ENCODE measurements at regions not wholly inside any gene's neighbourhood (a gene's known extent, or its start where the extent isn't known, plus 50 kb on each side); places are given as distances from the start of the nearest gene placed in this dataset.
A peak's percentile ranks its signal among the peaks of the same experiment; 100 is the strongest.

- no peak for FAIRE-seq
- H4K5ac ChIP-seq (ENCODE audit: insufficient read length, low read depth, low read length), result no peak overlapping the region
- H3K18ac ChIP-seq (ENCODE audit: extremely low read depth, low read length), result no peak overlapping the region
- H3K9me3 ChIP-seq (ENCODE audit: insufficient read depth in 2 of 2, low read depth in 1 of 2, low read length in 1 of 2), result no peaks in the 10 kb centered on the region
- H3K4me3 ChIP-seq (ENCODE audit: extremely low read depth in 1 of 4, insufficient read depth in 2 of 4, low read depth in 3 of 4, low read length in 4 of 4), result no peak overlapping the region
- no peaks in the 10 kb centered on the region for H3K79me1 ChIP-seq (ENCODE audit: low read depth, low read length)
- H3K9ac ChIP-seq (replicated peaks in 1 of 4; ENCODE audit: extremely low read depth in 1 of 4, low read depth in 3 of 4, low read length in 3 of 4), result no peak overlapping the region
- no peak overlapping the region for H3K27ac ChIP-seq (ENCODE audit: low read depth, low read length)
- no peak for DNase-seq (ENCODE audit: low read depth in 1 of 2, low spot score in 2 of 2)
- H2BK20ac ChIP-seq (ENCODE audit: low read length), result 0 out of 2 replicates have a peak overlapping the region, but pooled peaks have one; percentile 34
- H2BK5ac ChIP-seq (ENCODE audit: low read depth, low read length), result no peak overlapping the region
- H3K56ac ChIP-seq (replicated peaks; ENCODE audit: insufficient read length, low read depth, low read length), result no peak overlapping the region
- H3K79me2 ChIP-seq (ENCODE audit: control insufficient read depth in 1 of 2, insufficient read depth in 2 of 2, low read length in 2 of 2), result no peaks in the 10 kb centered on the region
- no peaks in the 10 kb centered on the region; a peak in 1 of 7 replicates for H3K27me3 ChIP-seq (replicated peaks in 1 of 4; ENCODE audit: control insufficient read depth in 3 of 4, extremely low read depth in 1 of 4, insufficient read depth in 3 of 4, low read length in 3 of 4)
- CTCF ChIA-PET (ENCODE audit: partially characterized antibody), result interaction anchor here (2.7 kb wide), 1 partner anchor 15 kb away, joined by 7 read pairs; no protein-coding TSS in a partner anchor
- H4K8ac ChIP-seq (ENCODE audit: extremely low read depth, insufficient read depth, low read length), result no peak overlapping the region
- no peak overlapping the region for H3K23ac ChIP-seq (ENCODE audit: insufficient read length)
- H2BK12ac ChIP-seq (ENCODE audit: low read depth, low read length), result no peak overlapping the region
- POLR2A ChIA-PET (ENCODE audit: partially characterized antibody), result no interaction called here
- no peaks in the 10 kb centered on the region for H4K20me1 ChIP-seq (replicated peaks in 1 of 2; ENCODE audit: control insufficient read depth in 1 of 2, insufficient read depth in 2 of 2, low read length in 2 of 2)
- H2AK5ac ChIP-seq (ENCODE audit: low read depth, low read length), result no peak overlapping the region
- no peak overlapping the region for H2BK120ac ChIP-seq (replicated peaks; ENCODE audit: low read depth, low read length)
- H3K4ac ChIP-seq (replicated peaks; ENCODE audit: insufficient read length, low read depth, low read length), result no peak overlapping the region
- H3K4me1 ChIP-seq (replicated peaks in 1 of 4; ENCODE audit: control insufficient read depth in 3 of 4, insufficient read depth in 4 of 4, low read length in 3 of 4), result peaks cover 2 to 8% (median 5%) of the 10 kb centered on the region in 4 experiments; a peak in 5 of 7 replicates
- no peak overlapping the region for H3K4me2 ChIP-seq (ENCODE audit: insufficient read depth in 1 of 2, low read depth in 2 of 2, low read length in 2 of 2)
- no peaks in the 10 kb centered on the region for H3K36me3 ChIP-seq (ENCODE audit: control insufficient read depth in 2 of 4, insufficient read depth in 4 of 4, low read length in 3 of 4)
- no peak overlapping the region for H3K14ac ChIP-seq (ENCODE audit: insufficient read length)
- no peaks in the 10 kb centered on the region for H3K23me2 ChIP-seq (ENCODE audit: low read depth, low read length)
- no peak overlapping the region for H4K91ac ChIP-seq (replicated peaks; ENCODE audit: insufficient read length, low read length)
- H2AFZ ChIP-seq (ENCODE audit: low read length), result no peak overlapping the region
- WGBS, 2 experiments (ENCODE audit: extremely low coverage in 1 of 2, insufficient coverage in 1 of 2, insufficient read length in 1 of 2, insufficient replicate concordance in 2 of 2, low coverage in 1 of 2, low lambda C conversion rate in 2 of 2, missing lambda C conversion rate in 1 of 2), result 86% methylated on average over 5 of the region's 5 CpGs; no CpG with 5 or more reads in 1 of the 2 experiments
- peak overlapping the region; percentile 53; the same call in 1 of the 2 replicates for H2BK15ac ChIP-seq (ENCODE audit: low read length)
- TF ChIP-seq TAF1 (IDR thresholded peaks at IDR 0.05; ENCODE audit: low read depth, low read length), result no peak
- TF ChIP-seq POLR2A (IDR thresholded peaks at IDR 0.05; ENCODE audit: control extremely low read depth in 1 of 2, low read depth in 2 of 2, low read length in 2 of 2), result no peak
- no peak for TF ChIP-seq JUND (IDR thresholded peaks at IDR 0.05; ENCODE audit: low read length)
- no peak for TF ChIP-seq TEAD4 (IDR thresholded peaks at IDR 0.05; ENCODE audit: low read depth, low read length)
- TF ChIP-seq CTBP2 (IDR thresholded peaks at IDR 0.05; ENCODE audit: borderline replicate concordance, insufficient read depth, insufficient read length, low read length), result no peak
- TF ChIP-seq NANOG (IDR thresholded peaks at IDR 0.05; ENCODE audit: insufficient read depth, low read depth, low read length, poor library complexity, severe bottlenecking), result no peak
- TF ChIP-seq SRF (IDR thresholded peaks at IDR 0.05; ENCODE audit: low read depth, low read length), result no peak
- TF ChIP-seq SUZ12 (IDR thresholded peaks at IDR 0.05; ENCODE audit: low read length), result no peak
- TF ChIP-seq KDM4A (IDR thresholded peaks at IDR 0.05; ENCODE audit: low read depth, low read length, severe bottlenecking), result no peak
- TF ChIP-seq YY1 (IDR thresholded peaks at IDR 0.05; ENCODE audit: low read depth, low read length), result no peak
- TF ChIP-seq SP1 (IDR thresholded peaks at IDR 0.05; ENCODE audit: low read depth, low read length), result no peak
- TF ChIP-seq CHD2 (IDR thresholded peaks at IDR 0.05; ENCODE audit: low read length), result no peak
- no peak for TF ChIP-seq BRCA1 (IDR thresholded peaks at IDR 0.05; ENCODE audit: low read depth, low read length)
These were observed 181.8 kb downstream of the MIAT start for GRCh38 chr22:26839216-26839615.

All from H1 (cell line).